Suppressor macrophage treated with lipopolysaccharide for 1 hour (primary cell): ENCODE measurements at regions not wholly inside any gene's neighbourhood (a gene's known extent, or its start where the extent isn't known, plus 50 kb on each side); places are given as distances from the start of the nearest gene placed in this dataset.
"Not testable (repeated sequence)": the region's sequence is repeated elsewhere in the genome, so short reads cannot be mapped to it uniquely, and the experiment has no call there.

Source experiments
- DNase-seq, 3 donors: peaks; one replicate each; pipeline ENCODE4 v3.0.0-alpha.2; 2020 to 2022

DNA sequence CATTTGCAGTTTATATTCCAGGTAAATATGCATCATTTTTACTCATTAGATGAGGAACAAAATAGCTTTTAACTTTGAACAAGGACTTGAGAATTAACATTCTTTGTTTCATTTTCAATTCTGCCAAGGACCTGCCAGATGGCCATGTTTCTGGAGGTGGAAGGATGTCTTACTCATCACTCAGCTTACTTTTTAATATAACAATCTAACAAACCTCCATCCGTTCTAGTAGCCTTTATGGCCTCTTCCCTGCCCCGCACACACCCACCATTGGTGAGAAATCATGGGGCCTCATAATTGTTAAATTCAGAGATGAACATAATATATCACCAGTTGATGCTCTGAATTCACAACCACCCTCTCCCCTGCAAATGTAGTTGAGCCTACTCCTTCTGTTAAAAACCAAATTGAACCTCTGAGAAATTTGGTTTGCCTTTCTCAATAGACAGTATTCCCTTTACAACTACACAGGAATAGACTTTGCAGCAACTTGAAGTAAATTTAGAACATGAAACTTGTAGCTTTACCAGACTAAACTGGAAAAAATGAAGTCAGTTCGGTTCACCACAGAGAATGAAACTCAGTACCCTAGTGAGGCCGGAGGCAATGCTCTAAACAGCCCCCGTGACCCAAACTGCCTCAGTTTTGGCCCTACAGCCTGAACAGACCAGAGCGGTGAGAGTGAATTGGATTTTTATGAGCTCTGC lies 50.1 kb upstream of the ACSL4 start:
- DNase-seq = peak in 2 of 3 donors; percentile 4 to 7

DNA sequence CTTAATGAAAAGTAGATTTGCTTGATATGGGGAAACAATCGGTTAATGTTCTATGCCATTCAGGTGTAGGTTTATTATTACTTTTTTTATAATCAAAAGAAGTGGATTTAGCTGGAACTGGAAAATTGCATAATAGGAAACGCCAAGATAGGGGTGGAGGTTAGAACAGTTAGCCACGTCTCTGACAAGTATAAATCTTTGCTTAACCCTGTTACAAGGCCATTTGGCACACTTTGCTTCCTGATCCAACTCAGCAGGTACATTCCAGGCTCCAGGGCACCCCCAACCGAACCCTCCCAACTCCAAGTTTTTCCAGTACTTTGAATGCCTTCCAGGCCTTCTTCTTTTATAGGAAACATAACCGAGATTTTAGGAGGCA lies 50.6 kb upstream of the ACSL4 start:
- DNase-seq = no peak

DNA sequence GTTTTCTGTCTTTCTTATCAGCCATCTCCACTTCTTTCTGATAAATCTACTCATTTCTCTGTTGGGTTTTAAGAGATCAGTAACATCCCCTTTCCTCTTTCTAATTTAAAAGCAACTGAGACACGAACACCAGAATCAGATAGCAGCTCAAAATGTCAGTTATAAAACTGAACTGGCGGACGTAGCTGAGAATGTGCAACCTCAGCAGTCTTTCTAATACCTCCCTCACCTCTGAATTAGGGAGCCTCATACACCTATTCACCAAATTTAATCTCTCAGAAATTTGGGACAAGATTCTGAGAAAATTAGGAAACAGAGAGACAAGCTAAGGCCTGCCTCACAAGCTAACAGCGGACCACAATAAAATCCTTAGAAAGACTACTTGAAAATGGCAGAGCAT lies 52.0 kb upstream of the ACSL4 start:
- DNase-seq = no peak

DNA sequence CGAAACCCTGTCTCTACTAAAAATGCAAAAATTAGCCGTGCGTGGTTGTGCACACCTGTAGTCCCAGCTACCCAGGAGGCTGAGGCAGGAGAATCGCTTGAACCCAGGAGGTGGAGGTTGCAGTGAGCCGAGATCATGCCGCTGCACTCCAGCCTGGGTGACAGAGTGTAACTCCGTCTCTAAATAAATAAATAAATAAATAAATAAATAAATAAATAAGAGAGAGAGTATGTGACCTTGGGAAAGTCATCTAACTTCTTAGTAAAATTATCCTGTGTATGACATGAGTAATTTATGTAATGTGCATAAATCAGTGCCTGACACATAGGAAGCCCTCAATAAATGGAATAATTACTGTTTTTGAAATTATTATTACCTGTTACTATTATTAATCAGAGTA lies 57.5 kb upstream of the ACSL4 start:
- not testable (repeated sequence) for DNase-seq

DNA sequence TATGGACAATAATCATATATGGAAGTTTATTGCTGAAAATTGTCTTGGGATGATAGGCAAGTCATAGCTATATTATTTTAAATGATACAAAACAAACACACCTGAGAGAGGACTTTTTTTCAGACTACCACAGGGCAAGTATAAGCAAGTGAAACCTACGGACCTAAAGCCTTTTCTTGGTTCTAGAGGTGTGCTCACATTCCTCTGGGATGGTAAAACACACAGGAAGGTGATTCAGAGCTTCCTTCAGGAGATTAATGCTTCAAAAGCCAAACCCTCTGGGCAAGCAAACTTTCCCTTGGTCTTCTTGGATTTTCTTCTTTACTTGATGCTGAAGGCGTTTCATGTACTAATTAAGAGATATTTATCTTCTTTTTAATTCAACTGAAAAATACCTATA lies 60.1 kb upstream of the ACSL4 start:
- no peak for DNase-seq

DNA sequence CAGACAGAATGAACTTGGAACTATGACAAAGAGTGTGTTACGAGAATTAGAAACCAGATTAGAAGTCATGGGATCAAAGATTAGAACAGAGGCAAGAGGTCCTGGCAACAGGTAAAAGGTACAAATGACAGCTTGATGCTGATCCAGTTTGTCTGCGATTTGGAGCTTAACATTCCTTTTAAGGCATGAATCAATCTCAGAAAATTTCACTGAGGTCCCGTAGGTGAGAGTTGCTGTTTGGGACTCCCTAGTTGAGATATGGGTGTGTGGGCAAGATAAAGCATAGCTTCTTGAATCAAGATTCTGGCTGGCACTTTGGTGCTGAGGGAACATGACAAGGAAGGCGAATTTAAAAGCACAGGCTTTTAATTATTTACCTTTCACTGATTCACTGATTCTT lies 62.6 kb upstream of the ACSL4 start:
- DNase-seq = no peak

DNA sequence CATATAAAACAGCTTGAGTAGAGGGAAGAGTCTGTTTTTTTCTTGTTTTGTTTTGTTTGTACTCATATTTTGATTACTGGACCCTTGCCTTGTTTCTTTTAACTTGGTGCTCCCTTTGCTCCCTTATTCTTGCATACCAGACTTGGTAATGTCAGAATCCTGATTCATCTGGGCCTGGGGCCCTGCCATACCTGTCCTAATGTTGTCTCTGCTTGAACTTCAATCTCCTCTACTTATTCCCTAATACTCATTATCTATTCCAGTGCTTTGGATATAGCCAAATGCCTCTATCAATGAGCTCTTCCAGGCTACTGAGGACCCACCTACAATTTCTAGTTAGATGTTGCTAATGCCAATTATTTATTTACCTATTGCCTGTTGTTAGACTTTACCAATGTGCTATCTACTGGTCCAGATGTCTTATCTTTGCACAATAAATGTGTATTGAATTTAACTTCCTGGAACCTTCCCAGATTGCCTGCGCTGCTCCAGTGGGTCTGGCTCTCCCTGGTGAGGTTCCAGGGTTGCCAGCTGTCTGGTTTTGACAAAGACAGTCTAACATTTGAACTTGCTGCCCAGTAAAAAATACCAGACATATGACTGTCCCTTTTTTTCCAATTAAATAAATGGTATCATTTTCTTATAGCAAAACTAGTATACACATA lies 64.4 kb upstream of the ACSL4 start:
- no peak for DNase-seq

DNA sequence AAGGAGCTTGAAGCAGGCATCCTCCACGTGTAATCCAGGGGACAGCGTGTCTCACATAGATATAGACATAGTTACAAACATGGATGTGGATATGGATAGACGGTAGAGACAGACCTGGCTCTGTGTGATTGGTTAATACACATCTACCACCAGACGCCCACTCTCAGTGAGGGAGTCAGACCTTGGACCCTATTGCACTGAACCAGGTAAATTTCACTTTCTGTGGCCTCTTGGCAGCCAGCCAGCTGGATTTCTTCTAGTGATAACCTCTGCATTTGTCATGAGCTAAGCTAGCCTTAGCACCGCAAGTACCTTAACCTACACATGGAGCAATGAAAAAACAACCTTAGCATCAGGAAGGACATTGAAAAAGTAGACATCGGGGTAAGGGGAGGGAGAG lies 79.2 kb upstream of the ACSL4 start:
- no peak for DNase-seq

DNA sequence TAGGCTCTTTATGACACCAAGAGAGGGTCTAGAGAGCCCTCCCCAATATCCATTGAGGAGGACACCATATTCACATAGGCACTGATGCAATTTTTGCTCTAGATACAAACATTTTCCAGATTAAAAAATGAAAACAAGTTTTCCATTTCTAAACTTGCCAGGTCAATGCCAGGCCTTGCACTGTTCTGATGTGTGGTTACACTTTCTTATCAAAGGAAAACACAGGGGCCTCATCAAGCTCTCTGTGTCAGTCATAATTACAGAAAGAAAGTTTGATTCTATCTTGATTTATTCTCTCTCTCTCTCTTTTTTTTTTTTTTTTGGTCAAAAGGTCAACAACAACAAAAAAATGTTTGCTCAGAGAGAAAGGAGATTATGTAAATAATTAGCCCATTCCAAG lies 80.2 kb upstream of the ACSL4 start:
- DNase-seq = no peak

DNA sequence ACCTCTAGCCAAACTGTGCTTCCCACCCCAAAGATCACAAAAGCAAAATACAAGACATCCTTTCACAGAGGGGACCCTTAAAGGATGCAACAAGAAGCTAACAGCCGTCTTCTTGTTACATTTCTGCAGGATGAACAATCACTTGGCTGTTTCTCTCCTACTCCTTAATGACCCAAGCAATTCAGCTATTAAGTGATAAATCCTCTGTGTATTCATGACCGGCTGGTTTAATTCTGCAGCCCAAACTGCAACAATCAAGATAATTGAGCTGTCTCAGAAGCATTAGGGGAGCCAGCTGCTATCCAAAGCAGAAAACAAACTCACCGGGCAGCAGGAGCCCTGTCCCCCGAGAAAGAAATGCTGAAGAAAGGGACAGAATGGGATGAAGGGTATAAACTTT lies 85.9 kb upstream of the ACSL4 start:
- DNase-seq = no peak

DNA sequence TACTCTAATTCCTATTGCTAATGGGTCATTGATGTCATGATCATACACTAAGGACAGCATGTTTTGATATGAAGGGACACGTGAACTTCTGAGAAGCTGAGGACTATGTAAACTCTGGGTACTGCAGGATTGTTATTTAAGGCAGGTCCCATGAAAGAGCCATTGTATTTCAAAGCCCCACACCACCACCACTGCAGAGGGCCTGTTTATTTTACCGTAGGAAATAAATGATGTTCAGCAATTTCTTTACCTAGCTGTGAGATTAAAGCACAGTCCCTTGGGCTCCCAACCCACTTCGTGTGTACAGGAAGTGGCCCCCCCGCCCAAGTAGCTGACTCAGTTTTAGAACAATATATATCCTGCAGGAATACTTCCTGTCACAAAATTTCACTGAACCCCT lies 89.8 kb upstream of the ACSL4 start:
- DNase-seq = no peak

DNA sequence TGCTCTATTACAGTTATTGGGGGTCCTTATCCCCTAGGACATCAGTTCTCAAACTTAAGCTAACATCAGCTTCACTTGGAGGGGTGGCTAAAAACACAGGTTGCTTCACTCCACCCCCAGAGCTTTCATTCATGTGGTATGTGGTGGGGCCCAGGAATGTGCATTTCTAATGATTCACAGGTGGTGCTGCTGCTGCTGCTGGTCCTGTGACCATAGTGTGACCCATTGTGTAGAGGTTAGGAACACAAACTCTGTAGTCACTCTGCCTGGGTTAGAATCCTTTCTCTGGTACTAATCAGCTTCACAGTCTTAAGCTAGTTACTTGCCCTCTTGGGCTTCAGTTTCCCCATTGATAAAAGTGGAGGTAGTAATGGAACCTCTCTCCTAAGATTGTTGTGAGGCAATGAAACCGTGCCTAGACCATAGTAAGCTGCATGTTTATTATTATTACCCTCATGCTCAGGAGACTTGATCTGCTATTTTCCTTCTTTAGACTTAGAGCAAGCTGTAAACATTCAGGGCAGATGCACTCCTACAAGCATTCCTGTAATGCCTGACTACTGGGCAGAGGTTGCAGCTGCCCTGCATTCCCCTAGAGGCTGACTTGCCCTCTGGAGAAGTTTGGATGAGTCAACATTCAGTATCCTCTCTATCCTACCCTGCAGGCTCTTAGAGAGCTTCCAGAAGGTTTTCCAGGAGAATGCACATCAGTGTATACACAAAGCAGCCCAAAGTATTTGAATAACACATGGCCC lies 94.1 kb upstream of the ACSL4 start:
- DNase-seq = peak in 2 of 3 donors; percentile 42 to 43

DNA sequence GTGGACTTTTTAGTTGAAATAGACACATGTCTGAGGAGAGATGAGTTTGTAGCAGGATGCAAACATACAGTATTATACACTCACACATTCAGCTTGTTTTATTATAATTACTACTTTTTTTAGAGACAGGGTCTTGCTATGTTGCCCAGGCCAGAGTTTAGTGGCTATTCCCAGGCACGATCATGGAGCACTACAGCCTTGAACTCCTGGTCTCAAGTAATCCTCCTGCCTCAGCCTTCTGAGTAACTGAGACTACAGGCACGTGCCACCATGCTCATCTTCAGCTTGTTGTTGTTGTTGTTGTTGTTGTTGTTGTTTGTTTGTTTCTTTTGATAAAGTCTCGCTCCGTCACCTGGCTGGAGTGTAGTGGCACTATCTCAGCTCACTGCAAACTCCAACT lies 94.7 kb upstream of the ACSL4 start:
- DNase-seq = no peak

DNA sequence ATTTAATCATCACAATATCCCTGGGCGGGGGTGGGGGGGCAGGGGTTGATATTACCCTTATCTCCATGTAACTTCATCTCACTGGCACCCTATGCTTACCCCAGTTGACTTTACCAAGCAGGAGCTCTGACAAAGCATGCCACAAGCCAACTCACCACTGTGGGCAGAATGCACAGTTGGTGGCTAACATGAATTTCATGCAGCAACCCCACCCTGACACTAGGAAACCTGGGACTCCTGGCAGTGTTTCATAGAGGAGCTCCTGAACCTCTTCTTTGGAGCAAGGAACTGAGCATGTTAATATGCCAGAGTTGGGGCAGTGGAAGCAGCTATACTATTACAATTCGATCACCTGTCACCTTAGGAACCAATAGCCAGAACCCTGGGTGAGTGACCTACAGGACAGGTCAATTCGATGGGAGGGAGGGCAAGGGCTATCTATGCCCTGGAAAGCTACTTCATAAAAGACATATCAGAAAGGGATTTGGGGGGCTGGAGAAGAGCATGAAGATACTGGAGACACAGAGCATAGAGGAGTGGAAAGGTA lies 97.2 kb upstream of the ACSL4 start:
- no peak for DNase-seq

DNA sequence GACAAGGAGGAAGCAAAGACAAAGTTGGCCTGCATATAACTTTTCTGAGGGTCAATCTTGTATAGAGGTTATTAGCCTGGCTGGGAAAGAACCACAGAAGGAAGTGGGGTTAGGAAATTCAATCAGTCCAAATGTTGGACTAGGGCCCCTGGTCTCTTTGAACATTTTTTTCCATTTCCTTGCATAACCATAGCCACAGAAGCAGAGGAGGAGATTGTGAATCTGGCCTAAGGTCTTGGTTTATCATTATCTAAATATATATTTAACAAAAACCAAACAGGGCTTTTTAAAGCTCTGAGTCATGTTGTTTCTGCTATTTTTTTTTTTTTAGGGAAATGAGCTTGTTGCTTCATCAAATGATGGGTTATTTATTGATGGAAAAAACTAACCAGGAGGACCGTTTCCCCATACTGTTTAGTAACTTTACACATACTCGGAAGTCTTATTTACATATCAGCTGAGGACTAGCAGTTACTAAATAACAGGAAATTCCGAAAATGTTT lies 97.7 kb upstream of the ACSL4 start:
- DNase-seq = peak; percentile 62 to 90 (median 81)

DNA sequence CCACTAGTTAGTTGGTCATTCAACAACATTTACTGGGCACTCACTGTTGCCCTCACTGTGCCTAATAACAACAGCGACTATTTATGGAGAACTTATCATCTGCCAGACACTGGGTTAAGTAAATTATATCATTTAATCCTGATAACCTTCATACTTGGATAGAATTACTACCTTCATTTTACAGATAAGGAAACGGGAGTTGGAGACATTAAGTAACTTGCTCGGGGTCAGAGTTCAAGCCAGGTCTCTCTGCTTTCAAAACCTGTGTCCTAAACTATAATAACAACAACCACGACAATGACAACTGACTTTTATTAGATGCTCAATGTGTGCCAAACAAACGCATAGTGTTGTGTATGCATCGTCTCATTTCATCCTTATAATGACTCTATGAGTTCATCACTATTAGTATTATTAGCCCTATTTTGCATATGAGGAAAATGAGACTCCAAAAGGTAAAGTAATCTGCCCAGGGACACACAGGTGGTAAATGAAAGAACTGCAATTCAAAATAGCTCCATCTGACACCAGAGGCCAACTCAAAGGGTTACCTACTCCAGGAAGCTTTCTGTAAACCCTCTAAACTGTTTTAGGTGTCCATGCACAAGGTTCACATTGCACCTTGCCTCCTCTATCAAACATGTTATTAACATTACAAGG lies 98.4 kb upstream of the ACSL4 start:
- DNase-seq = no peak

DNA sequence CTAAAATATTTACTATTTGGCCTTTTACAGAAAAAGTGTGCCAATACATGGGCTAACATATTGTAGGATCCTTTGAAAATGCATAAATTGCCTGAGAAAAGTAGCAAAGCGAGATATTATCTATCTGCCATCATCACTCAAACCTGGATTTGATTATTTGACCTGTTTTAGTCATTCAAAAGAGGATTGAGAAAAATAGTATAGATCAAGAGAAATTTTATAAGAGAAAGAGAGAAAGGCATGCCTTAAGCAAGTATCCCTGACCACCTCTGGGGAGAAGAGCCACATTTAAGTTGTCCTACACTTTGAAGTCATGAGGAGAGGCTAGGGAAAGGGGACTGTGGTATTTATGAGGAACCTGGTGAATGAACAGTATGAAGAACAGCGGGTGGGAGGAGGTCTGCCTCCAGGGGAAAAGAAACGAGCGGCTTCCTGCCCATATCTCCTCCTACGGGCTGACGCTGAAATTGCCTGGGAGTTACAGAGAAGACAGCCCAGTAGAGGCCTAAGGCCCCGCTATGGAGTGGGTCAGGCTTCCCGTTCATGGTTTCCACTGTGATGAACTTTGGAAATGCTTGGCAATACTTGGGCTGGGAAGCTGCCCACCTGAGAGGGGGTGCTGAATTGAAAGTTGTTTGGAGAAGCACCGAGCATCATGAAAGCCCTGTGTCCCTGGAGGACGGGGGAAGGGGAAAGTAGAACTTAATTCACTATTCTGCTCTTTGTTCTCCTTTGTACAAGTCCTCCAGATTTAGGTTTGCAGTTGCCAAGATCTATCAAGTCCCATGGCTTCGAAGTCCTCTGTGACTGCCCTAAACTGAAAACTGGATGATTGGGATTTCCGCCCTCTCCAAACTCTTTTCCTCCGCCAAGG lies 106.9 kb upstream of the ACSL4 start:
- DNase-seq = peak; percentile 73 to 78 (median 76)

DNA sequence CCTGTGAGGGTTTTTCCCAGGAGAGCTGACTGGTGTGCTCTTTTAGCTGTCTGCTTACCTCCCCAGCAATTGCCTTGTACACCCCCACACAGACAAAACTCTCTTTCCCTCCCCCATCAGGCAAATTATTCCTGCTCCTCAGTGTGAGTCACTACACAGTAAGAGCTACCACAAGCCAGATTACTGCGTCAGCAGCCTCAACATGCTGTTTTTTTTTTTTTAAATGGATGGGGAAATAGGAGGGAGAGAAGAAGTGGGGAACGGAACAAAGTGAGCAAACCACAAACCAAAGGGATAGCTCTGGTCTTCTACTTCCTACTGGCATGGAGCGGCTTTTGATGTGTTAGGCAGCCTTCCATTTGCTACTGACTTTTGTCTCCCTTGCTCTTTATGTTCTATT lies 107.5 kb upstream of the ACSL4 start:
- DNase-seq = peak; percentile 83 to 92 (median 89)

DNA sequence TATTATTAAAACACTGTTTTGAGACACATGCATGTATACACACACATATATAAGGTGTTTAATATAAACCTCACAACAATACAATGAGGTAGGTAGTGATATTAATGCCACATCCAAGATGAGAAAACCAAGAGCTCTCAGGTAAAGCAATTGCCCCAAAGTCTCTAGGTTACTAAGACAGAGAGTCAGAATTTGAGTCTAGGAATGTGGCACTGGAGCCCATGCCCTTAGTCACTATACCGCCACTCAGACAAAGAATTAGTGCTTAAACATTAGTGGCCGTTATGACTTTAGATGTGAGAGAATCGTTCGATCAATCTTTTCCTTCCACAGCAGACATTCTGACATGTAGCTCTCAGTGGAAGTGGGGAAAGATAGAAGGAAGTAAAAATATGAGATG lies 108.2 kb upstream of the ACSL4 start:
- no peak for DNase-seq

DNA sequence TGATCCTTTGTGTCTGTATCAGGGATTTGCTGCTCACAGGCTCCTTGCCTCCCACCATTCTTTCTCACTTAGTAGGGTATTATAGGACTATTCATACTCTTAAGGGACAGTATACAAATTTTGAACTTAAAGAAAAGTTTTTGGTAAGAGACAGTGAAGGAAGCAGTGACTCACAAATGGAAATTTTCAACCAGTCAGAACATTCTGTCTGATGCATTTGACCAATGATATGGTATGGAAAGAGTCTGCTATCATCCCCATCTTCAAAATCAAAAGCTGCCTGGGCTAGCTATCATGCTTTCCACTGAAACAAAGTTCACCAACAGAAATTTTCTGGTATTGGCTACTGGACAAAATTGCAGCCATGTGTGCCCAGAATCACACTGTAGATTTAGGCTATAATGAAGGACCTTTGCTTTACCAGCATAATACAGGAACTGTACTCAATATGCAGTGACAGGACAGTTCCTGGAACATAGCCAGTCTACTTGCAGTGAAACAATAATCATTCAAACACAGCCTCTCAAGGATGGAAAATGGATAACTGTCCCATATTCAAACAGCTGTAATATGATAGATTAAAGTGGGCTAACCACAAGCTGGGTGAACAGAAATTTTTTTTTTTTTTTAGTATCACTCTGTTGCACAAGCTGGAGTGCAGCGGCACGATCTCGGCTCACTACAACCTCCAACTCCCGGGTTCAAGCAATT lies 109.0 kb upstream of the ACSL4 start:
- DNase-seq = peak; percentile 33 to 70 (median 54)

DNA sequence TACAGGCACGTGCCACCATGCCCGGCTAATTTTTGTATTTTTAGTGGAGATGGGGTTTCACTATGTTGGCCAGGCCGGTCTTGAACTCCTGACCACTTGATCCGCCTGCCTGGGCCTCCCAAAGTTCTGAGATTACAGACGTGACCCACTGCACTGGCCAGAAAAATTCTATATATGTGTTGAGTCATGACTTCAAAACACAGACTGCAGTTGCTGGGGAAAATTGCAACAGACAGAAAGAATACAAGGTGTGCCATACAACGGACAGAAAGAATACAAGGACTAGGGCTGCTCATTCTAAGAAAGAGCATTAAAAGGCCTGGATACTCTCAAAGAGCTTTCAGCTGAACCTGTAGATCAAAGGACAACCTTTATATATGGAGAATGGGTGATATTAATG lies 109.6 kb upstream of the ACSL4 start:
- DNase-seq = no peak
